ENCODE measurements at regions not wholly inside any gene's neighbourhood (a gene's known extent, or its start where the extent isn't known, plus 50 kb on each side); places are given as distances from the start of the nearest gene placed in this dataset.

GRCh38 chr4:153974452-153974851 lies 185.6 kb upstream of the SFRP2 start:
- no peak for DNase-seq

- DNase-seq, result no peak
Measured at GRCh38 chr4:153973942-153974341, 185.1 kb upstream of the SFRP2 start.

- DNase-seq, result no peak
Measured at GRCh38 chr4:153971899-153972298, 183.0 kb upstream of the SFRP2 start.

- no peak for DNase-seq
Measured at GRCh38 chr4:153970169-153970568, 181.3 kb upstream of the SFRP2 start.

GRCh38 chr4:153969542-153969941 lies 180.7 kb upstream of the SFRP2 start:
- no peak for DNase-seq

GRCh38 chr4:153966641-153967040 lies 177.8 kb upstream of the SFRP2 start:
- DNase-seq, result no peak

GRCh38 chr4:153963216-153963615 lies 174.3 kb upstream of the SFRP2 start:
- DNase-seq, result no peak

- DNase-seq, result no peak
Measured at GRCh38 chr4:153962311-153963039, 173.6 kb upstream of the SFRP2 start.

GRCh38 chr4:153955327-153955726 lies 166.4 kb upstream of the SFRP2 start:
- no peak for DNase-seq

- no peak for DNase-seq
Measured at GRCh38 chr4:153954654-153955053, 165.8 kb upstream of the SFRP2 start.

GRCh38 chr4:153950100-153950979 lies 161.5 kb upstream of the SFRP2 start:
- no peak for DNase-seq

- DNase-seq, result no peak
Measured at GRCh38 chr4:153948041-153948440, 159.2 kb upstream of the SFRP2 start.

GRCh38 chr4:153947124-153947523 lies 158.2 kb upstream of the SFRP2 start:
- no peak for DNase-seq

GRCh38 chr4:153945704-153946103 lies 156.8 kb upstream of the SFRP2 start:
- no peak for DNase-seq

- no peak for DNase-seq
Measured at GRCh38 chr4:153943738-153944415, 155.0 kb upstream of the SFRP2 start.

GRCh38 chr4:153940916-153941315 lies 152.0 kb upstream of the SFRP2 start:
- DNase-seq, result no peak

GRCh38 chr4:153939570-153939969 lies 150.7 kb upstream of the SFRP2 start:
- DNase-seq, result no peak

- no peak for DNase-seq
Measured at GRCh38 chr4:153938994-153939393, 150.1 kb upstream of the SFRP2 start.

GRCh38 chr4:153937289-153937688 lies 148.4 kb upstream of the SFRP2 start:
- no peak for DNase-seq

- no peak for DNase-seq
Measured at GRCh38 chr4:153936121-153936520, 147.2 kb upstream of the SFRP2 start.

GRCh38 chr4:153934688-153935017 lies 145.8 kb upstream of the SFRP2 start:
- no peak for DNase-seq

GRCh38 chr4:153933915-153934687 lies 145.2 kb upstream of the SFRP2 start:
- DNase-seq, result no peak

- no peak for DNase-seq
Measured at GRCh38 chr4:153931804-153932203, 142.9 kb upstream of the SFRP2 start.

Data from activated CD8-positive, alpha-beta memory T cell treated with anti-CD3 and anti-CD28 coated beads for 24 hours (primary cell).